Body of pancreas (tissue), 4 donors: ENCODE measurements at regions not wholly inside any gene's neighbourhood (a gene's known extent, or its start where the extent isn't known, plus 50 kb on each side); places are given as distances from the start of the nearest gene placed in this dataset.
"Not testable (repeated sequence)": the region's sequence is repeated elsewhere in the genome, so short reads cannot be mapped to it uniquely, and the experiment has no call there.

Source experiments
- ATAC-seq: fragments of 150-250 bp; one replicate; pipeline ENCODE4 v1.9.1; 2016
- DNase-seq, 4 donors: peaks; one replicate each; pipeline ENCODE4 v3.0.0-alpha.2; 2019
- H3K27ac ChIP-seq, 4 donors: fragments of 200-600 bp; sonication (generic); 1 replicate in 3 of 4; 2 replicates in 1 of 4; pipeline versions ENCODE4 v1.5.1 to v1.6.1; 2016 to 2019; ENCODE audit warnings: mild to moderate bottlenecking in 1 of 4, mixed read lengths in 1 of 4, moderate library complexity in 1 of 4
- H3K27me3 ChIP-seq, 2 donors: fragments of 200-600 bp; sonication (generic); one replicate each; pipeline ENCODE4 v1.6.0; 2016; ENCODE audit warnings: mild to moderate bottlenecking in 1 of 2
- H3K36me3 ChIP-seq, 2 donors: fragments of 200-600 bp; sonication (generic); replicated peaks in 1 of 2; 2 replicates each; pipeline ENCODE4 v1.5.1; 2016; ENCODE audit warnings: low read depth in 2 of 2; ENCODE audit not compliant: insufficient read depth in 1 of 2
- H3K4me1 ChIP-seq: fragments of 200-600 bp; sonication (generic); one replicate; pipeline ENCODE4 v1.6.0; 2016
- H3K4me3 ChIP-seq, 2 donors: fragments of 200-600 bp; sonication (generic); 1 replicate in 1 of 2; 2 replicates in 1 of 2; pipeline ENCODE4 v1.5.1; 2016 to 2019
- H3K9me3 ChIP-seq, 3 donors: fragments of 200-600 bp; sonication (generic); 1 replicate in 2 of 3; 2 replicates in 1 of 3; pipeline ENCODE4 v1.5.1; 2016
- POLR2A ChIP-seq, 3 donors: fragments of 450-650 bp; IDR thresholded peaks; one replicate each; pipeline ENCODE4 v1.6.1; 2016; ENCODE audit warnings: antibody characterized with exemption in 3 of 3, mild to moderate bottlenecking in 2 of 3
- WGBS, 2 donors: methylation state at CpG; one replicate each; pipeline ENCODE4 v1.1.5; 2017; 5-methylcytosine and 5-hydroxymethylcytosine counted together
- intact Hi-C: fragments of 100-400 bp; cut with DNase I; formaldehyde crosslinking; loops from one replicate; pipeline ENCODE4 v1.15.1; 2023
- TF ChIP-seq, protein P1 (sequence below), 7 experiments: fragments of 450-650 bp in 4 of 7; fragments of 200-600 bp in 3 of 7; sonication (generic) in 3 of 7; IDR thresholded peaks; one replicate each; pipeline ENCODE4 v1.5.1; 2016 to 2019; ENCODE audit warnings: antibody characterized with exemption in 7 of 7

DNA sequence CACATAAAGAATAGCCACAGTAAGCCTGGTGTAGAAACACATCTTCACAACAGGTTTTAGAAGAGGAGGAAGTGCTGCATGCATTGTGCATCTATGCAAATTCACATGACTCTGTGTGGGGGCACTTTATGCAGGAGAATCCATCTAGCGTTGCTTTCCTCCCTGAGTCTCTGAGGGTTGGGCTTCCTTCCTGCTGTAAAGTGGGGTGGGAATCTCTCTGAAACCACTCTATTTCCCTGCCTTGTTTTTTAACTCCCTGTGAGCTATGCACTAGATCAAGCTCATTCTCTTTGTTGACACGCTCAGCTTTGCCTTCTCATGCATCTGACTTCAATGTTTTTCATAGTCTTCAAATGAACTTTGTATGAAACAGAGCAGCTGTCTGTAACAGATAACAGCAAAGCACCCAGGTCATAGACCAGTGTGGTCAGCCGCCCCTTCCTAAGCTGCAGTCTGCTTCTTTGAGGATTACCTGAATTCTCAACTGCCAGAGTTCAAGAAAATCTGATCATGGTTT lies 102.7 kb upstream of the DPH5 start:
- Histone ChIP-seq H3K27ac (no peak overlapping the region), H3K36me3 (no peaks in the 10 kb centered on the region), H3K4me3 (no peak overlapping the region), H3K27me3 (no peaks in the 10 kb centered on the region), H3K4me1 (no peaks in the 10 kb centered on the region), H3K9me3 (no peaks in the 10 kb centered on the region)
- intact Hi-C loops: no loop called here
- no peak for DNase-seq
- TF ChIP-seq, protein P1, sequence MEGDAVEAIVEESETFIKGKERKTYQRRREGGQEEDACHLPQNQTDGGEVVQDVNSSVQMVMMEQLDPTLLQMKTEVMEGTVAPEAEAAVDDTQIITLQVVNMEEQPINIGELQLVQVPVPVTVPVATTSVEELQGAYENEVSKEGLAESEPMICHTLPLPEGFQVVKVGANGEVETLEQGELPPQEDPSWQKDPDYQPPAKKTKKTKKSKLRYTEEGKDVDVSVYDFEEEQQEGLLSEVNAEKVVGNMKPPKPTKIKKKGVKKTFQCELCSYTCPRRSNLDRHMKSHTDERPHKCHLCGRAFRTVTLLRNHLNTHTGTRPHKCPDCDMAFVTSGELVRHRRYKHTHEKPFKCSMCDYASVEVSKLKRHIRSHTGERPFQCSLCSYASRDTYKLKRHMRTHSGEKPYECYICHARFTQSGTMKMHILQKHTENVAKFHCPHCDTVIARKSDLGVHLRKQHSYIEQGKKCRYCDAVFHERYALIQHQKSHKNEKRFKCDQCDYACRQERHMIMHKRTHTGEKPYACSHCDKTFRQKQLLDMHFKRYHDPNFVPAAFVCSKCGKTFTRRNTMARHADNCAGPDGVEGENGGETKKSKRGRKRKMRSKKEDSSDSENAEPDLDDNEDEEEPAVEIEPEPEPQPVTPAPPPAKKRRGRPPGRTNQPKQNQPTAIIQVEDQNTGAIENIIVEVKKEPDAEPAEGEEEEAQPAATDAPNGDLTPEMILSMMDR (IDR thresholded peaks at IDR 0.05): no peak
- TF ChIP-seq POLR2A (IDR thresholded peaks at IDR 0.05): no peak
- no peak for ATAC-seq
- WGBS, 2 donors: 24 to 37% methylated on average over 3 of the region's 3 CpGs

DNA sequence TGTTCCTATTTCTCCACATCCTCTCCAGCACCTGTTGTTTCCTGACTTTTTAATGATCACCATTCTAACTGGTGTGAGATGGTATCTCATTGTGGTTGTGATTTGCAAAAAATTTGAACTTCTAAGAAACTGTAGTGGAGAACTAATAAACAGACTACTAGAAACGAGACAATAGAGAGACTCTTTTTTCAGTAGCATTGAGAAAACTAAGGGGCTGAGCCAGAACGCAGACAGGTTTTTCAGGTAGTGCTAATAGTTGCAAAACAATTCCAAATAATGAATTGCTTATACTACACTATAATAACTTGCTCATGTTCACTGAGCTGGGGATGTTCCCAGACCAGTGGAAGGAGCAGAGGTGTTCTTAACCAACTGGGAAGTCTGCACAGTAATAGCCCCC lies 98.8 kb upstream of the DPH5 start:
- Histone ChIP-seq H3K9me3 (no peaks in the 10 kb centered on the region), H3K27ac (no peak overlapping the region), H3K4me1 (no peaks in the 10 kb centered on the region), H3K4me3 (no peak overlapping the region), H3K27me3 (no peaks in the 10 kb centered on the region), H3K36me3 (no peaks in the 10 kb centered on the region)
- ATAC-seq (no peak), DNase-seq (no peak)
- intact Hi-C loops: no loop called here
- TF ChIP-seq, protein P1 (IDR thresholded peaks at IDR 0.05): no peak
- TF ChIP-seq POLR2A (IDR thresholded peaks at IDR 0.05): no peak
- WGBS, 2 donors: 39 to 59% methylated on average over 2 of the region's 2 CpGs

DNA sequence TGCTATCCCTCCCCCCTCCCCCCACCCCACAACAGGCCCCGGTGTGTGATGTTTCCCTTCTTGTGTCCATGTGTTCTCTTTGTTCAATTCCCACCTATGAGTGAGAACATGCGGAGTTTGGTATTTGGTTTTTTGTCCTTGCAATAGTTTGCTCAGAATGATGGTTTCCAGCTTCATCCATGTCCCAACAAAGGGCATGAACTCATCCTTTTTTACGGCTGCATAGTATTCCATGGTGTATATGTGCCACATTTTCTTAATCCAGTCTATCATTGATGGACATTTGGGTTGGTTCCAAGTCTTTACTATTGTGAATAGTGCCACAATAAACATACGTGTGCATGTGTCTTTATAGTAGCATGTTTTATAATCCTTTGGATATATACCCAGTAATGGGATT lies 98.3 kb upstream of the DPH5 start:
- intact Hi-C loops, DNase-seq, H3K27me3 ChIP-seq, H3K4me3 ChIP-seq, ATAC-seq, H3K36me3 ChIP-seq, H3K4me1 ChIP-seq, H3K27ac ChIP-seq, H3K9me3 ChIP-seq: not testable (repeated sequence)
- WGBS, 2 donors: 78 to 81% methylated on average over 4 of the region's 4 CpGs

DNA sequence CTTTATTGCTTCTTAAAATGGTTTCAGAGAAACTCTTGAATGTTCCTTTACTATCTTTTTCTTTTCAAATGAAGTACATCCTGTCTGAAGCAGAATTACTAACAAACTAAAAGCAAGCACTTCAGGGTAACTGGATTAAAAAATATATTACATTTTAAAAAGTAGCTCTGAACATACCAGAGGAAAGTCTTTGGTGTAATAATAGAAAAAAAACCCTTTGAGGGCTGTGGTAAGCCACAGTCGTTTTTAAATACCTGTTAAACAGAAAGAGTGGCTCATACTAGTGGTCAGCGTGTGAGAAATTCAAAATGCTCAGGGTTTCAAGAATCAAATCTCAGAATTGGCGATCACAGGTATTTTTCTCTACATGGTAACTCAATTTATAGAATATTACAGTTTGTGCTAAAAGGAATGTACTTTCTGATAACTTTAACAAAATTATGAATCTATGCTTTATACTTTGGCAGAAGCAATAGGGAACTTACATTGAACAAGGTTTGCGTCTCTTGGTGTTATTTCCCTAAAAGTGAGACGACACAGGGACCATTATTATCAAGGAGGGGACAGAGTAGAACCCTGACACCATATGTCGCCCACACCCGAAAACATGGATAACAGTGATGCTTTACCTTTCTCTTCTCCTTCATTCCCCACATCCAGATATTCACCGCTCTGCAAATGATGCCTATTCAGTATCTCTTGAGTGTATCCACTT lies 97.0 kb upstream of the DPH5 start:
- Histone ChIP-seq H3K9me3 (no peaks in the 10 kb centered on the region), H3K27me3 (no peaks in the 10 kb centered on the region), H3K4me3 (no peak overlapping the region), H3K36me3 (no peaks in the 10 kb centered on the region), H3K27ac (no peak overlapping the region), H3K4me1 (no peaks in the 10 kb centered on the region)
- no peak for DNase-seq
- intact Hi-C loops: no loop called here
- 61 to 72% methylated on average over 8 of the region's 8 CpGs for WGBS, 2 donors
- ATAC-seq: no peak
- TF ChIP-seq POLR2A (IDR thresholded peaks at IDR 0.05): no peak
- TF ChIP-seq, protein P1 (IDR thresholded peaks at IDR 0.05): no peak

DNA sequence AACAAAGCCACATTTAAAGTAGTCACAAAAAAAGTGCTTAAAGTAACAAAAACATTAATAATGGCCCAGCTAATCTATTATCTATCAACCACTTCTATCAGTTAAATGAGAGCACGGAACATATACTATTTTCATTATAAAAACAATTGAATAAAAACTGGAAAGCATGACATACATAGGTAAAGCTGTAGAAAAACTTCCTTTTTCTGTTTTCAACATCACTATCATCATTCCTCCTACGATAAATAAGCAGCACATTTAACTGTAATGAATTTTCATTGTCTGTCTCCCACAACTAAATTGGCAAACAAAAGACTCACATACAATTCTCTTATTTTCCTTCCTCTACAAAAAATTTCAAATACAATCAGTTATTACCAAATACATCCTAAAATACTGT lies 96.4 kb upstream of the DPH5 start:
- DNase-seq: no peak
- intact Hi-C loops: no loop called here
- WGBS, 2 donors: 47 to 57% methylated on average over 2 of the region's 2 CpGs
- H3K9me3 ChIP-seq: no peaks in the 10 kb centered on the region
- TF ChIP-seq, protein P1 (IDR thresholded peaks at IDR 0.05): no peak
- TF ChIP-seq POLR2A (IDR thresholded peaks at IDR 0.05): no peak
- H3K27me3 ChIP-seq: no peaks in the 10 kb centered on the region
- H3K4me3 ChIP-seq: no peak overlapping the region
- H3K27ac ChIP-seq: no peak overlapping the region
- ATAC-seq: no peak
- no peaks in the 10 kb centered on the region for H3K4me1 ChIP-seq
- no peaks in the 10 kb centered on the region for H3K36me3 ChIP-seq
